A549 (cell line): ENCODE measurements at regions not wholly inside any gene's neighbourhood (a gene's known extent, or its start where the extent isn't known, plus 50 kb on each side); places are given as distances from the start of the nearest gene placed in this dataset.

Source experiments
- ATAC-seq, 2 experiments: fragments of 200-7000 bp in 1 of 2; fragments of >200 bp in 1 of 2; cut with Nextera tagmentation in 1 of 2; cut with Tn5 transposase in 1 of 2; 3 replicates each; pipeline versions ENCODE4 v1.8.0 to v1.9.1; 2018 to 2020; ENCODE audit warnings: mild to moderate bottlenecking in 1 of 2, moderate library complexity in 1 of 2
- CTCF ChIA-PET: fragments of 300-600 bp; sonication (Branson Sonifier 250); formaldehyde crosslinking; extraction: SDS; loops from one replicate; lab custom pipeline; 2021; ENCODE audit warnings: antibody characterized with exemption, inconsistent platforms; lab: Yijun Ruan, JAX
- POLR2A ChIA-PET: fragments of 350-600 bp; formaldehyde crosslinking; extraction: SDS; loops from one replicate; lab custom pipeline; 2021; ENCODE audit warnings: antibody characterized with exemption, inconsistent platforms; lab: Yijun Ruan, JAX
- DNase-seq, 2 experiments: peaks; one replicate each; pipeline versions ENCODE4 v3.0.0 to v3.0.0-alpha.2; 2011 to 2016; ENCODE audit warnings: low read depth in 1 of 2, low spot score in 1 of 2
- FAIRE-seq: peaks from 2 replicates; lab custom pipeline; 2011; peaks lifted over from hg19 to GRCh38; lab: Jason Lieb, UNC
- H3K27ac ChIP-seq, 2 experiments: fragments of >200 bp; sonication (Bioruptor Twin); formaldehyde crosslinking; 3 replicates each; pipeline ENCODE4 v1.5.1; 2016 to 2017
- H3K4me1 ChIP-seq: fragments of >200 bp; sonication (Bioruptor Twin); formaldehyde crosslinking; 3 replicates; pipeline ENCODE4 v1.6.1; 2016
- H3K4me2 ChIP-seq: fragments of >200 bp; sonication (Bioruptor Twin); formaldehyde crosslinking; 3 replicates; pipeline ENCODE4 v1.6.1; 2016
- H3K4me3 ChIP-seq: fragments of >200 bp; sonication (Bioruptor Twin); formaldehyde crosslinking; 3 replicates; pipeline ENCODE4 v1.5.1; 2016
- H3K9me3 ChIP-seq: fragments of >200 bp; sonication (Bioruptor Twin); formaldehyde crosslinking; 3 replicates; pipeline ENCODE4 v1.6.1; 2016
- CHD2 ChIP-seq: fragments of 150-350 bp; IDR thresholded peaks from 2 replicates; pipeline ENCODE4 v1.6.1; 2014; ENCODE audit warnings: low read length; ENCODE audit not compliant: partially characterized antibody
- CHD4 ChIP-seq: fragments of 200-600 bp; sonication (generic); IDR thresholded peaks from 2 replicates; pipeline ENCODE4 v1.6.1; 2016; ENCODE audit warnings: antibody characterized with exemption, mild to moderate bottlenecking, borderline replicate concordance
- FOSL2 ChIP-seq, 2 experiments: fragments of 450-650 bp in 1 of 2; fragments of >200 bp in 1 of 2; sonication (Bioruptor Twin) in 1 of 2; formaldehyde crosslinking; IDR thresholded peaks; 2 replicates each; pipeline versions ENCODE4 v1.5.0 to v1.6.1; 2016 to 2020; ENCODE audit warnings: mild to moderate bottlenecking in 1 of 2, moderate library complexity in 1 of 2
- HDAC2 ChIP-seq: fragments of 200-600 bp; sonication (generic); IDR thresholded peaks from 2 replicates; pipeline ENCODE4 v1.6.1; 2016
- HEYL ChIP-seq: fragments of 250-450 bp; sonication (Bioruptor Pico); IDR thresholded peaks from 2 replicates; pipeline ENCODE4 v1.8.0; 2021; ENCODE audit warnings: mild to moderate bottlenecking, moderate library complexity
- HOXA7 ChIP-seq: fragments of 250-450 bp; sonication (Bioruptor Pico); IDR thresholded peaks from 2 replicates; pipeline ENCODE4 v1.5.0; 2020; ENCODE audit warnings: mild to moderate bottlenecking, moderate library complexity
- JUN ChIP-seq, 2 experiments: fragments of >200 bp; sonication (Bioruptor Twin); formaldehyde crosslinking; IDR thresholded peaks; 2 replicates in 1 of 2; 3 replicates in 1 of 2; pipeline ENCODE4 v1.6.1; 2016 to 2017
- JUNB ChIP-seq: fragments of >200 bp; sonication (Bioruptor Twin); formaldehyde crosslinking; IDR thresholded peaks from 2 replicates; pipeline ENCODE4 v1.6.1; 2016
- KDM5A ChIP-seq: fragments of 200-600 bp; sonication (generic); IDR thresholded peaks from 2 replicates; pipeline ENCODE4 v1.6.1; 2016; ENCODE audit warnings: antibody characterized with exemption, mild to moderate bottlenecking
- MAZ ChIP-seq: fragments of 150-350 bp; IDR thresholded peaks from 2 replicates; pipeline ENCODE4 v1.6.1; 2014; ENCODE audit warnings: antibody characterized with exemption, low read depth, low read length, borderline replicate concordance
- MYC ChIP-seq: IDR thresholded peaks from 2 replicates; pipeline ENCODE4 v1.6.1; 2012; ENCODE audit warnings: mild to moderate bottlenecking, inconsistent platforms, low read length, improper control_type of control experiment, borderline replicate concordance
- NFE2L2 ChIP-seq: fragments of 150-350 bp; conservative IDR thresholded peaks from 2 replicates; pipeline ENCODE4 v1.6.1; 2014; ENCODE audit warnings: low read length
- RARB ChIP-seq: fragments of 250-450 bp; sonication (Bioruptor Pico); IDR thresholded peaks from 2 replicates; pipeline ENCODE4 v1.8.0; 2021; ENCODE audit warnings: mild to moderate bottlenecking, moderate library complexity
- RFX5 ChIP-seq: fragments of 450-650 bp; IDR thresholded peaks from 2 replicates; pipeline ENCODE4 v1.7.1; 2014; ENCODE audit warnings: antibody characterized with exemption, mild to moderate bottlenecking, moderate library complexity
- RNF2 ChIP-seq: fragments of 200-600 bp; sonication (generic); IDR thresholded peaks from 2 replicates; pipeline ENCODE4 v1.6.1; 2016; ENCODE audit warnings: low read depth, mild to moderate bottlenecking, antibody characterized with exemption, moderate library complexity, borderline replicate concordance
- SMC3 ChIP-seq: fragments of >200 bp; sonication (Bioruptor Twin); formaldehyde crosslinking; IDR thresholded peaks from 3 replicates; pipeline ENCODE4 v1.6.1; 2018; ENCODE audit warnings: inconsistent platforms
- ZC3H11A ChIP-seq: fragments of 450-650 bp; IDR thresholded peaks from 2 replicates; pipeline ENCODE4 v1.6.1; 2014; ENCODE audit warnings: antibody characterized with exemption, mild to moderate bottlenecking
- ZNF302 ChIP-seq: fragments of 250-450 bp; sonication (Bioruptor Pico); IDR thresholded peaks from 2 replicates; pipeline ENCODE4 v1.9.0; 2021; ENCODE audit warnings: inconsistent platforms, mild to moderate bottlenecking, moderate library complexity
- WGBS: methylation state at CpG from one replicate; pipeline ENCODE4 v1.1.6; 2017; ENCODE audit errors: missing lambda C conversion rate; 5-methylcytosine and 5-hydroxymethylcytosine counted together
- TF ChIP-seq, protein P1 (sequence below): fragments of 250-450 bp; sonication (Bioruptor Pico); IDR thresholded peaks from 2 replicates; pipeline ENCODE4 v1.5.0; 2021; ENCODE audit warnings: mild to moderate bottlenecking, moderate library complexity, borderline replicate concordance
- TF ChIP-seq, protein P2 (sequence below): fragments of >200 bp; sonication (Bioruptor Twin); formaldehyde crosslinking; IDR thresholded peaks from 2 replicates; pipeline ENCODE4 v1.6.1; 2016
- TF ChIP-seq, protein P3 (sequence below): IDR thresholded peaks from 2 replicates; pipeline ENCODE4 v1.6.1; 2012
- TF ChIP-seq, protein P4 (sequence below): fragments of >200 bp; sonication (Bioruptor Twin); formaldehyde crosslinking; IDR thresholded peaks from 3 replicates; pipeline ENCODE4 v1.5.1; 2016

DNA sequence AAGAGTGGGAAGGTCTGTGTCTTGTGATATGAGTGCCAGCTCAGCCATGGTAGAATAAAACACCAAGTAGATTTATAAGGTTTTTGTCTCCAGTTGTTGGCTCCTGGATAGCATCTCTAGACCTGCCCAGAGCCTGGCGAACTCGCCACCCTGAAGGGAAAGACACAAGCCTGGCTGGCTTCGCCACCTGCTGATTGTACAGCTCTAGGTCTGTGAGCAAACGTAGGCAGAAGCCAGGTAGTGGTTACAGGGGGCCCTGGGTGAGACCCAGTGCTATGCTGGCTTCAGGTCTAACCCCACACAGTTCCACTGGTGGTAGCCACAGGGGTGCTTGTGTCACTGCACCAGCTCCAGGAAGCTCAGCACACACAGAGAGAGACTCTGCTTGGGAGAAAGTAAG is 100.5 kb downstream of the BLTP1 start:
- 93% methylated on average over 3 of the region's 4 CpGs for WGBS
- no peak overlapping the region for H3K4me2 ChIP-seq
- TF ChIP-seq HOXA7 (CRISPR knock-in tag) (no peak), RFX5 (no peak), RNF2 (no peak), ZNF302 (CRISPR knock-in tag) (no peak), MYC (no peak), NFE2L2 (no peak), MAZ (no peak)
- TF ChIP-seq, protein P1, sequence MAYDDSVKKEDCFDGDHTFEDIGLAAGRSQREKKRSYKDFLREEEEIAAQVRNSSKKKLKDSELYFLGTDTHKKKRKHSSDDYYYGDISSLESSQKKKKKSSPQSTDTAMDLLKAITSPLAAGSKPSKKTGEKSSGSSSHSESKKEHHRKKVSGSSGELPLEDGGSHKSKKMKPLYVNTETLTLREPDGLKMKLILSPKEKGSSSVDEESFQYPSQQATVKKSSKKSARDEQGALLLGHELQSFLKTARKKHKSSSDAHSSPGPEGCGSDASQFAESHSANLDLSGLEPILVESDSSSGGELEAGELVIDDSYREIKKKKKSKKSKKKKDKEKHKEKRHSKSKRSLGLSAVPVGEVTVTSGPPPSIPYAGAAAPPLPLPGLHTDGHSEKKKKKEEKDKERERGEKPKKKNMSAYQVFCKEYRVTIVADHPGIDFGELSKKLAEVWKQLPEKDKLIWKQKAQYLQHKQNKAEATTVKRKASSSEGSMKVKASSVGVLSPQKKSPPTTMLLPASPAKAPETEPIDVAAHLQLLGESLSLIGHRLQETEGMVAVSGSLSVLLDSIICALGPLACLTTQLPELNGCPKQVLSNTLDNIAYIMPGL: no peak
- FAIRE-seq: no peak
- H3K9me3 ChIP-seq: no peaks in the 10 kb centered on the region
- POLR2A ChIA-PET: no interaction called here
- no peak overlapping the region for H3K4me3 ChIP-seq
- H3K27ac ChIP-seq: no peak overlapping the region
- ATAC-seq: no peak
- CTCF ChIA-PET: no interaction called here
- no peak for DNase-seq
- no peaks in the 10 kb centered on the region for H3K4me1 ChIP-seq

DNA sequence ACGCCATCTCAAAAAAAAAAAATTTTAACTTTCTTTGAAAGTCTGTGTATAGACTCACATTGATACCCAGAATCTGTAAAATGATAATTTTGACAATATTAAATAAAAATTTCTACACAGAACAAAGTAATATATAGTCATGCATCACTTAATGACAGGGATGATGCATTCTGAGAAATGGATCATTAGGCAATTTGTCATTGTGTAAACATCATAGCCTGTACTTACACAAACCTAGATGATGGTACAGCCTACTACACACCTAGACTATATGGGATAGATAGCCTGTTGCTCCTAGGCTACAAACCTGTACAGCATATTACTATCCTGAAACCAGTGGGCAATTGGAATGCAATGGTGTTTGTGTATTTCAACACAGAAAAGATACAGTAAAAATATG is 107.7 kb downstream of the BLTP1 start:
- H3K4me3 ChIP-seq: no peak overlapping the region
- TF ChIP-seq CHD4: no peak
- no peak for TF ChIP-seq RFX5
- no peak for TF ChIP-seq HDAC2
- no peak for TF ChIP-seq SMC3
- no peak for TF ChIP-seq RARB
- TF ChIP-seq JUNB: no peak
- TF ChIP-seq FOSL2 (IDR thresholded peaks at IDR 0.05): no peak
- TF ChIP-seq FOSL2 (CRISPR knock-in tag; IDR thresholded peaks at IDR 0.05): no peak
- TF ChIP-seq, protein P2, sequence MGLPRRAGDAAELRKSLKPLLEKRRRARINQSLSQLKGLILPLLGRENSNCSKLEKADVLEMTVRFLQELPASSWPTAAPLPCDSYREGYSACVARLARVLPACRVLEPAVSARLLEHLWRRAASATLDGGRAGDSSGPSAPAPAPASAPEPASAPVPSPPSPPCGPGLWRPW: no peak
- TF ChIP-seq, protein P3, sequence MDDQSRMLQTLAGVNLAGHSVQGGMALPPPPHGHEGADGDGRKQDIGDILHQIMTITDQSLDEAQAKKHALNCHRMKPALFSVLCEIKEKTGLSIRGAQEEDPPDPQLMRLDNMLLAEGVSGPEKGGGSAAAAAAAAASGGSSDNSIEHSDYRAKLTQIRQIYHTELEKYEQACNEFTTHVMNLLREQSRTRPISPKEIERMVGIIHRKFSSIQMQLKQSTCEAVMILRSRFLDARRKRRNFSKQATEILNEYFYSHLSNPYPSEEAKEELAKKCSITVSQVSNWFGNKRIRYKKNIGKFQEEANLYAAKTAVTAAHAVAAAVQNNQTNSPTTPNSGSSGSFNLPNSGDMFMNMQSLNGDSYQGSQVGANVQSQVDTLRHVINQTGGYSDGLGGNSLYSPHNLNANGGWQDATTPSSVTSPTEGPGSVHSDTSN: no peak
- TF ChIP-seq, protein P4, sequence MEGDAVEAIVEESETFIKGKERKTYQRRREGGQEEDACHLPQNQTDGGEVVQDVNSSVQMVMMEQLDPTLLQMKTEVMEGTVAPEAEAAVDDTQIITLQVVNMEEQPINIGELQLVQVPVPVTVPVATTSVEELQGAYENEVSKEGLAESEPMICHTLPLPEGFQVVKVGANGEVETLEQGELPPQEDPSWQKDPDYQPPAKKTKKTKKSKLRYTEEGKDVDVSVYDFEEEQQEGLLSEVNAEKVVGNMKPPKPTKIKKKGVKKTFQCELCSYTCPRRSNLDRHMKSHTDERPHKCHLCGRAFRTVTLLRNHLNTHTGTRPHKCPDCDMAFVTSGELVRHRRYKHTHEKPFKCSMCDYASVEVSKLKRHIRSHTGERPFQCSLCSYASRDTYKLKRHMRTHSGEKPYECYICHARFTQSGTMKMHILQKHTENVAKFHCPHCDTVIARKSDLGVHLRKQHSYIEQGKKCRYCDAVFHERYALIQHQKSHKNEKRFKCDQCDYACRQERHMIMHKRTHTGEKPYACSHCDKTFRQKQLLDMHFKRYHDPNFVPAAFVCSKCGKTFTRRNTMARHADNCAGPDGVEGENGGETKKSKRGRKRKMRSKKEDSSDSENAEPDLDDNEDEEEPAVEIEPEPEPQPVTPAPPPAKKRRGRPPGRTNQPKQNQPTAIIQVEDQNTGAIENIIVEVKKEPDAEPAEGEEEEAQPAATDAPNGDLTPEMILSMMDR: no peak
- no peak for TF ChIP-seq KDM5A
- no peak for TF ChIP-seq CHD2
- TF ChIP-seq NFE2L2: no peak
- TF ChIP-seq HEYL (CRISPR knock-in tag): no peak
- no peak for TF ChIP-seq ZC3H11A
- TF ChIP-seq JUN (IDR thresholded peaks at IDR 0.05): no peak
- no peak for FAIRE-seq
- no peaks in the 10 kb centered on the region for H3K9me3 ChIP-seq
- ATAC-seq: no peak
- CTCF ChIA-PET: no interaction called here
- no peaks in the 10 kb centered on the region for H3K4me1 ChIP-seq
- H3K4me2 ChIP-seq: no peak overlapping the region
- POLR2A ChIA-PET: no interaction called here
- WGBS: 89% methylated on average over 1 of the region's 1 CpG
- no peak for DNase-seq
- no peak overlapping the region for H3K27ac ChIP-seq
